Stimulated activated memory B cell treated with anti-CD40 and anti-IgM and Interleukin-4, amounts not matched to agents 10 μg/mL and 1 μg/mL and 100 μg/mL, for 72 hours (primary cell): ENCODE measurements at regions not wholly inside any gene's neighbourhood (a gene's known extent, or its start where the extent isn't known, plus 50 kb on each side); places are given as distances from the start of the nearest gene placed in this dataset.
"Not testable (repeated sequence)": the region's sequence is repeated elsewhere in the genome, so short reads cannot be mapped to it uniquely, and the experiment has no call there.

Experiments used
- ATAC-seq: fragments of 150-1000 bp; cut with Tn5 transposase; 2 replicates; pipeline ENCODE4 v1.10.0; 2021
- H3K27ac Mint-ChIP-seq: one replicate; pipeline ENCODE4 v1.8.0; 2022; ENCODE audit warnings: mild to moderate bottlenecking, mixed read lengths
- H3K27me3 Mint-ChIP-seq: one replicate; pipeline ENCODE4 v1.8.0; 2022; ENCODE audit warnings: mixed read lengths
- H3K36me3 Mint-ChIP-seq: one replicate; pipeline ENCODE4 v1.8.0; 2022; ENCODE audit warnings: mixed read lengths
- H3K4me1 Mint-ChIP-seq: one replicate; pipeline ENCODE4 v1.8.0; 2022; ENCODE audit warnings: mixed read lengths
- H3K4me3 Mint-ChIP-seq: one replicate; pipeline ENCODE4 v1.8.0; 2022; ENCODE audit warnings: mild to moderate bottlenecking, moderate library complexity, mixed read lengths
- H3K9me3 Mint-ChIP-seq: one replicate; pipeline ENCODE4 v1.8.0; 2022; ENCODE audit warnings: mixed read lengths

DNA sequence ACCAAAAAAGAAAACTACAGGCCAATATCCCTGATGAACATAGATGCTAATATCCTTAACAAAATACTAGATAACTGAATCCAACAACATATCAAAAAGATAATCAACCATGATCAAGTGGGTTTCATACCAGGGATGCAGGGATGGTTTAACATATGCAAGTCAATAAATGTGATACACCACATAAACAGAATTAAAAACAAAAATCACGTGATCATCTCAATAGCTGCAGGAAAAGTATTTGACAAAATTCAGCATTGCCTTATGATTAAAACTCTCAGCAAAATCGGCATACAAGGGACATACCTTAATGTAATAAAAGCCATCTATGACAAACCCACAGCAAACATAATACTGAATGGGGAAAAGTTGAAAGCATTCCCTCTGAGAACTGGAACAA is 199.9 kb downstream of the TXNL1 start:
- H3K36me3 Mint-ChIP-seq, ATAC-seq, H3K4me3 Mint-ChIP-seq, H3K4me1 Mint-ChIP-seq, H3K27ac Mint-ChIP-seq, H3K27me3 Mint-ChIP-seq: not testable (repeated sequence)
- H3K9me3 Mint-ChIP-seq = peaks cover 15% of the 10 kb centered on the region

DNA sequence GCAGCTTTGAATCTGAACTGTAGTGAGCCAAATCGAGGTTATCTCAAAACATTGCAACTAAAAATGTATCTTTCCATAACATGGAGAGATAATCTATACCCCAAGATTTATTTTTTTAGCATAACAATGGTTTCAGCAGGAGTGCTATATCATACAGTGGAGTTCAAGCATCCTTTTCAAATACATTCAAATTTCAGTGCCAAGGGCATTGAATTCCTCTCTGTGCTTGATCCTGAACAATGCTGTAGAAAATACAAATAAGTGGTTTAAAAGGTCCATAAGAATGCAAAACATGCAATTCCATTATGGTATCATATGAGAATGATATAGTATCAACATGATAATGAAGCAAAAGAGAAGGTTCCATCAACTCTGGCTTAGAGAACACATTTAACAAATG is 201.7 kb downstream of the TXNL1 start:
- Mint-ChIP-seq H3K27ac (no peak overlapping the region), H3K36me3 (no peaks in the 10 kb centered on the region), H3K9me3 (peaks cover 14% of the 10 kb centered on the region), H3K4me3 (no peak overlapping the region), H3K4me1 (no peaks in the 10 kb centered on the region), H3K27me3 (peaks cover 10% of the 10 kb centered on the region)
- no peak for ATAC-seq

DNA sequence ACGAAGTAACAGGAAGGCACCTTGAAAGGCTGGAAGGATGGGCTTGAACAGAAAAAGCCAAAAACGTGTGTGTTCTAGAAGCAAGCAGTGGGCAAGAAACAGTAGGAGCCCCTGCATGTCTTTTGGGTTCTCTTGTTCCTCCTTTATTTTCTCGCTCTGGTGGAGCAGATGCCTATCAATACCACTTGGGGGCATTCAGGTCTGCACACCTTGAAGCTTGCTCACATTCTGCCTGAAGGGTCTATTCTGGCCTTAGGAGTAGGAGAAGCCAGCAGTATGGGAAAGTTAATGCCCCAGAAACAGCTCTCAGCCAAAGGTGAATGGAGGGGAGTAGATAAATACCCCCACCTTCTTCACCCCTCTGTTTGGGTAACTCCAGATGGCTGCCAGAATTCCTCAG is 204.5 kb downstream of the TXNL1 start:
- Mint-ChIP-seq H3K9me3 (peaks cover 3% of the 10 kb centered on the region), H3K36me3 (no peaks in the 10 kb centered on the region), H3K4me3 (no peak overlapping the region), H3K27me3 (peaks cover 10% of the 10 kb centered on the region), H3K27ac (no peak overlapping the region), H3K4me1 (peaks cover 9% of the 10 kb centered on the region)
- peak; percentile 34 for ATAC-seq

DNA sequence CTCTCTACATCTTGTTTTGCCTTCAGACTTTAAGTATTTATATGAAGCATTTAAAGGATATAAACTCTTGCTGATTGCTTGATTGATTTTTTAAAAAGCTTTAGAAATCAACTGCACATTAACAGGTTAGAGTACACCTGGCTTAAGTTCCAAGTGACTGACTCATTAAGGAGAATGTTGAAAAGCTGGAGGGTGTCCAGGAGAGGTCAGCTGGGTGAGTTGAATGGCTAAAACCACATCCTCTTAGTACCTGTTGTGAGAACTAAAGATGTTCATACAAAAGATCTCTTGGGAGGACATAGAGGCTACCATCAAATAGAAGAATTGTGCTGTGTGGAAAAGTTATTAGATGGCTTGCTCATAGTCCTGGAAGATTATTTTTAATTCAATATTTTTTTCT is 206.8 kb downstream of the TXNL1 start:
- Mint-ChIP-seq H3K27ac (no peak overlapping the region), H3K27me3 (peaks cover 6% of the 10 kb centered on the region), H3K4me3 (no peak overlapping the region), H3K4me1 (peaks cover 9% of the 10 kb centered on the region), H3K9me3 (peaks cover 13% of the 10 kb centered on the region), H3K36me3 (peaks cover 11% of the 10 kb centered on the region)
- ATAC-seq = no peak

DNA sequence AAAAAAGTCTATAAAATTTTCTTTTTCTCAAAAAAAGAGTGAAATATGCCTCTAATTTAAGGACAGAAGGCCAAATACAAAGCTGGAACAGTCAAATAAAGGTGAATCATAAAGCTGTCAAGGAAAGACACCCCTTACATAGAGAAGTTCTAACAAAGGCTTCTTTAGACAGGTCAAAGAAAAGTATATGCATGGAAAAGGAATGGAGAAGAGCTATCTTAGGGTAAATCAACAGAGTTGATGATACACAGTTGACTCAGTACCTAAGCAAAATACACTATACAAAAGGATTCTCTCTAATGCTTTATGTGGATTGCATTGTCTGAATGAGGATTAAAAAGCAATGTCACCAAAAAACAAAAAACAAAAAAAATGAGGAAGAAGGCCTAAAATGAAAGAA is 214.8 kb downstream of the TXNL1 start:
- Mint-ChIP-seq H3K4me3 (no peak overlapping the region), H3K9me3 (peaks cover 13% of the 10 kb centered on the region), H3K36me3 (peaks cover 11% of the 10 kb centered on the region), H3K27ac (no peak overlapping the region), H3K4me1 (no peaks in the 10 kb centered on the region), H3K27me3 (no peaks in the 10 kb centered on the region)
- ATAC-seq = no peak

DNA sequence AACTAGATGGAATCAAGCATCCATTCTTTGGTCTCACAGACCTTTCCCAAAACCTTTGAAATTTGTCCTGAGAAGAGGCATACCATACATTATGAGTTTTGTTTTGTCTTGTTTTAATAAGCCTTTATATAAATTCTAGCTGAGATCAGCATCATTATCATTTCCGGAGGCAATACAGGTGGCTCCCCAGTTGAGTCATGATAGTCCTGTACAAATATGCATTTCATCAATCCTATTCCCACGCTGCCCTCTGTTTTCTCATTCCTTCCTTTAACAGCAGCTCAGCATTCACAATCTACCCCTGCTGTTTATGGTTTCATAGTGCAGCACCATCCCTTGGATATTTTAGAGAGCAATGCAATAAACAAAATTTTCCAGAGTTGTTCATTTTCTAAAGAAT is 216.7 kb downstream of the TXNL1 start:
- H3K4me1 Mint-ChIP-seq = no peaks in the 10 kb centered on the region
- no peak overlapping the region for H3K27ac Mint-ChIP-seq
- no peak overlapping the region for H3K4me3 Mint-ChIP-seq
- peaks cover 9% of the 10 kb centered on the region for H3K9me3 Mint-ChIP-seq
- ATAC-seq = no peak
- no peaks in the 10 kb centered on the region for H3K27me3 Mint-ChIP-seq
- H3K36me3 Mint-ChIP-seq = no peaks in the 10 kb centered on the region

DNA sequence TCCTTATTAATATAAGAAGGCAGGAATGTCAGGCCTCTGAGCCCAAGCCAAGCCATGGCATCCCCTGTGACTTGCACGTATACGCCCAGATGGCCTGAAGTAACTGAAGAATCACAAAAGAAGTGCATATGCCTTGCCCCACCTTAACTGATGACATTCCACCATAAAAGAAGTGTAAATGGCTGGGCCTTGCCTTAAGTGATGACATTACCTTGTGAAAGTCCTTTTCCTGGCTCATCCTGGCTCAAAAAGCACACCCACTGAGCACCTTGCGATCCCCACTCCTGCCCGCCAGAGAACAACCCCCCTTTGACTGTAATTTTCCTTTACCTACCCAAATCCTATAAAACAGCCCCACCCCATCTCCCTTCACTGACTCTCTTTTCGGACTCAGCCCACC is 217.5 kb downstream of the TXNL1 start:
- H3K4me1 Mint-ChIP-seq, ATAC-seq, H3K4me3 Mint-ChIP-seq, H3K36me3 Mint-ChIP-seq, H3K27me3 Mint-ChIP-seq, H3K9me3 Mint-ChIP-seq, H3K27ac Mint-ChIP-seq: not testable (repeated sequence)

DNA sequence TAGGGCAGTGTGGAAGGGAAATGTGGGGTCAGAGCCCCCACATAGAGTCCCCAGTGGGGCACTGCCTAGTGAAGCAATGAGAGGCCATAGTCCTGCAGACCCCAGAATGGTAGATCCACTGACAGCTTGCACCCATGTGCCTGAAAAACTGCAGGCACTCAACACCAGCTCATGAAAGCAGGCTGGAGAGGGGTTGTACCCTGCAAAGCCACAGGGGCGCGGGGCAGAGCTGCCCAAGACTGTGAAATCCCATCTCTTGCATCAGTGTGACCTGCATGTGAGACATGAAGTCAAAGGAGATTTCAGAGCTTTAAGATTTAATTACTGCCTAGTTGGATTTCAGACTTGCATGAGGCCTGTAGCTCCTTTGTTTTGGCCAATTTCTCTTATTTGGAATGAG is 224.0 kb downstream of the TXNL1 start:
- Mint-ChIP-seq H3K4me1 (no peaks in the 10 kb centered on the region), H3K4me3 (no peak overlapping the region), H3K27ac (no peak overlapping the region), H3K36me3 (peaks cover 10% of the 10 kb centered on the region), H3K27me3 (no peaks in the 10 kb centered on the region), H3K9me3 (peaks cover 20% of the 10 kb centered on the region)
- ATAC-seq = no peak

DNA sequence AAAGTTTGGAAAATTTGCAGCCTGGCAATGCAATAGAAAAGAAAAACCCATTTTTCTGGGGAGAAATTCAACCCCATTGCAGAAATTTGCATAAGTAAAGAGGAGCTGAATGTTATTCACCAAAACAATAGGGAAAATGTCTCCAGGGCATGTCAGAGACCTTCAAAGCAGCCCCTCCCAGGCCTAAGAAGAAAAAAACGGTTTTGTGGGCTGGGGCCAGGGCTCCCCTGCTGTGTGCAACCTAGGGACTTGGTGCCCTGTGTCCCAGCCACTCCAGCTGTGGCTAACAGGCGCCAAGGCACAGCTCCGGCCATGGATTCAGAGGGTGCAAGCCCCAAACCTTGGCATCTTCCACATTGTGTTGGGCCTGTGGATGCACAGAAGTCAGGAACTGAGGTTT is 224.5 kb downstream of the TXNL1 start:
- no peak overlapping the region for H3K27ac Mint-ChIP-seq
- ATAC-seq = no peak
- no peaks in the 10 kb centered on the region for H3K4me1 Mint-ChIP-seq
- peaks cover 20% of the 10 kb centered on the region for H3K9me3 Mint-ChIP-seq
- no peak overlapping the region for H3K4me3 Mint-ChIP-seq
- H3K27me3 Mint-ChIP-seq = no peaks in the 10 kb centered on the region
- peaks cover 10% of the 10 kb centered on the region for H3K36me3 Mint-ChIP-seq

DNA sequence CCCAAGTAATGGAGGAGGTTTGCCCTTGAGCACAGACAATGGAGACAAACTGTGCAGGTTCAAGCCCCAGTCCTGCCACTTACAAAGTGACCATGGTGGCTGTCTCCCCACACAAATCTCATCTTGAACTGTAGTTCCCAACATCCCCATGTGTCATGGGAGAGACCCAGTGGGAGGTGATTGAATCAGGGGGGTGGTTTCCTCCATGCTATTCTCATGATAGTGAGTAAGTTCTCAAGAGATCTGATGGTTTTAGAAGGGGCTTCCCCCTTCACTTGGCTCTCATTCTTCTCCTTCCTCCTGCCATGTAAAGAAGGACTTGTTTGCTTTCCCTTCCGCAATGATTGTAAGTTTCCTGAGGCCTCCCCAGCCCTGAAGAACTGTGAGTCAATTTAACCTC is 225.4 kb downstream of the TXNL1 start:
- Mint-ChIP-seq H3K9me3 (peaks cover 20% of the 10 kb centered on the region), H3K27me3 (no peaks in the 10 kb centered on the region), H3K36me3 (peaks cover 10% of the 10 kb centered on the region), H3K27ac (no peak overlapping the region), H3K4me1 (no peaks in the 10 kb centered on the region), H3K4me3 (no peak overlapping the region)
- ATAC-seq = no peak

DNA sequence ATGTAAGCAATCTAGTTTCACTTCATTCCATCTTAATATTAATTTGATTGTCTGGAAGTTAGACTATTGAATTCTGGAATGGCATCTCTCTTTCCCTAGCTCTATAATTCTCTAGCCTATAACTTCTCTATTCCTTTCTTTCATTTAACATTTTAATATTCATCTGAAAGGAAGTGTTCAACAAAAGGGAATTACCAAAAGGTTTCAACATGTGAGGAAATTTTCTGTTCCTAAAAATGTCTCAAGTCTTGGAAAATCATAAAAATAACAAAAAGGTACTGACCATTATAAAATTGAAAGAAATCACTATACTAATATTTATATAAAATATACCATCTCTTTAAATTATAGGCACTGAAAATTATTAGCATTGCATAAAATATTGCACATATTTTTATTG is 228.7 kb downstream of the TXNL1 start:
- H3K27me3 Mint-ChIP-seq = no peaks in the 10 kb centered on the region
- ATAC-seq = no peak
- peaks cover 6% of the 10 kb centered on the region for H3K36me3 Mint-ChIP-seq
- no peak overlapping the region for H3K4me3 Mint-ChIP-seq
- no peaks in the 10 kb centered on the region for H3K4me1 Mint-ChIP-seq
- H3K27ac Mint-ChIP-seq = no peak overlapping the region
- H3K9me3 Mint-ChIP-seq = peaks cover 6% of the 10 kb centered on the region

DNA sequence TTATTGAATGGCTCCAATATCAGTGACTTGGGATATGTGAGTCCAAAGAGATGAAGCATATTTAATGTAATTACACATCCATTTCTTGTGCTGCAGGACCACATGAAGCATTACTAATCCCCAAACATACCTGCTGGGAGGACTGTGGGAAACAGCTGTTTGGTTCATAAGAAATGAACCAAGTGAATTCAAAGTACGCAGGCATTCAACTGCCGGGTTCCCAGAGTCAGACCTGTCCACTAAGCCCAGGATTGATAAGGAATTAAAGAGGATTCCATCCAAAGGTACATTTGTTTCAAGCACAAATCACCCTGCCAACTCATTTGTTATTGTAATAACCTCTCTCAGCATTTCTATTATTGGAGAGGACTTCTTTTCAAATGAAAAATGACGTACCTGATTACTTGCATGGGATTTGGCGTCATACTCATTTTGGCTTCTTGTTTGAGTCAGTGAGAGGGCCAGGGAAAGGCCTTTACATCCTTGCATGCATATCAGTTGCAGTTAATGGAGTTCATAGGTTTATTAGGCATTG is 230.7 kb downstream of the TXNL1 start:
- Mint-ChIP-seq H3K4me3 (no peak overlapping the region), H3K36me3 (no peaks in the 10 kb centered on the region), H3K27me3 (no peaks in the 10 kb centered on the region), H3K27ac (no peak overlapping the region), H3K9me3 (no peaks in the 10 kb centered on the region), H3K4me1 (no peaks in the 10 kb centered on the region)
- ATAC-seq = no peak

DNA sequence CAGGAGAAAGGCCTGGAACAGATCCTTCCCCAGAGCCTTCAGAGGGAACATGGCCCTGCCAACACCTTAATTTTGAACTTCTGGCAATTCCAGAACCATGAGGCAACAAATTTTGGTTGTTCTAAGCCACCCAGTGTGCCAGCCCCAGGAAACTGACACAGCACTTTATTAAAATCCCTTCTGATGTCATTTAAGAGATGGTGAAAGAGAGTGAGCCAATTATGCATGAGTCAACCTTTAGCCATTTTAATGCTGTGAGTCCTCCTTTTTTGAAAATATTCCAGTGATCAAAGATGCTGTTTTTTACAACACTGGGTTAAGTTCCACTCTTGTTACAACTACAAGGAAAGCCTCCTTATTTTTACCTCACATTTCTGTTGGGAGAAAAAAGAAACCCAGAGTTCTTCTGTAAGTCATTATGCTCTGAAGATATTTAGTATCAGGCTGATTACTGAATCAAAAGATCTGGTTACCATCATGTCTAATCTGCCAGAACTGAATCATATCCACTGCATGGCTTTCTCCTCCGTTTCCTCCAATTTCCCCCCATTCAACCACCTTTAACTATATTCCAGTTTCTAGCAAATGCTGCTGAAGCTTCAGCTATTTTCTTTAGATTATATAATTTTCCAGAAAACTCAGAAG is 235.4 kb downstream of the TXNL1 start:
- H3K4me1 Mint-ChIP-seq = no peaks in the 10 kb centered on the region
- no peaks in the 10 kb centered on the region for H3K9me3 Mint-ChIP-seq
- no peak for ATAC-seq
- H3K36me3 Mint-ChIP-seq = no peaks in the 10 kb centered on the region
- H3K4me3 Mint-ChIP-seq = no peak overlapping the region
- no peaks in the 10 kb centered on the region for H3K27me3 Mint-ChIP-seq
- H3K27ac Mint-ChIP-seq = no peak overlapping the region

DNA sequence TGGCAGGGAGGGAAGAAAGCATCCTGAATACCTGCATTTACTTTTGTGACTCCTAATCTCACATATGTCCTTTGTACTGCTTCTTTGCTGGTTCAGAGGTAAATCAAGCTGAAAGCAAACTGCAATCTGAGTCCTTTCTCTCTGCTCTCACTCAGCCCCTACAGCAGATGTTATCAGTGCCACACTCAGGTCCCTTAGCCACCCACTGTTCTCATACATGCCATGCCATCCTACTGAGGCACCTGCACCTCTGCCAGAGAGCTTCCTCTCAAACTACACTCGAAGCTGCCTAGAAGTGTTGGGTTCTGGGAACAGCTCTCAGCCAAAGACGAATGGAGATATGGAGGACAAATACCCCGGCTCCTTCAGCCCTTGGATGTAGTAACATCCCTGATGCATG is 244.5 kb downstream of the TXNL1 start:
- H3K9me3 Mint-ChIP-seq = no peaks in the 10 kb centered on the region
- H3K27ac Mint-ChIP-seq = no peak overlapping the region
- no peaks in the 10 kb centered on the region for H3K36me3 Mint-ChIP-seq
- H3K4me1 Mint-ChIP-seq = no peaks in the 10 kb centered on the region
- H3K4me3 Mint-ChIP-seq = no peak overlapping the region
- peak; percentile 50 for ATAC-seq
- H3K27me3 Mint-ChIP-seq = no peaks in the 10 kb centered on the region

DNA sequence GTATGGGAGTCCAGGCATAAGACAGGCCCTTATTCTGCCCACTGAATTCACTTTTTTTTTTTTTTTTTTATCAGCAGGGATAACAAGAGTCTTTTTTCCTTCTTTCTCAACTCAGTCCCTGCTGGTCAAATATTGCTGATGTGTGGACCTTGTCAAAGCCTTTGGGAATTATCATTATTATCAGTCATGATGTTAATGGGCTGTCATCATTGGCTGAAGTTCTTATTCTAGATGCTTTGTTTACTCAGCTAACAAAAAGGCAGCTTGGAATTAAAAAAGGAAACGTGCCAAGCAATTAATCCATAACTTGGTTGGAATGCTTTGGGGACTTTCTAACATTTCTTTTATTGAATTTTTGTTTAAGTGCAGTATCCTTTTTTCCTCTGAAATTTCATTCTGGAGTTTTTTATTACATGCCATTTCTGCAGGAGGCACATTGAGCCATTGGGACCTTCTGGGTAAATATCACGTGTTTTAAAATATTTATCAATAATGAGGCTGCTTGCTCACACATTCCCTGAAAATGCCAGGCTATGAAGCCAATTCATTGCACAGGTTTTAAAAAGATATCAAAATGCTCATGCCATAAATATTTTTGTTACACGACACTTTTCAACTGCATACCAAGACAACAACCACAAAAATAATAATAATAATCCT is 246.3 kb downstream of the TXNL1 start:
- ATAC-seq = no peak
- H3K27ac Mint-ChIP-seq = no peak overlapping the region

DNA sequence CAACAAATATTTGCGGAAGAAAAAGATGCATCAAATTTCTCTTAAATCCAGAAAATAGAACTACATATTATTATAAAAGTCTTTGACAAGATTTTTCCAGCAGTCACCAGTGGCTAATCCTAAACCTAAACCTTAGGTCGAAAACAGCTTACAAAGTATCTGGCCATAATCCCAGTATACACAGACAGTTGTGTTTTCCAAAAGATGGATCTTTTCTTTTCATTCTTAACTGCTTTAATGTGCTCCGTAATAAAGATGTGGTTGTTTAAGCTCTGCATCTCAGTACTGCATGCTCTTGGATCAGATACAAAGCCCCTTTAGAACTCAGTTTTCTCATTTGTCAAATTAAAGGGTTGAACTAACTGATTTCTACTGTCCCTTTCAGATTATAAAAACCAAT is 247.8 kb downstream of the TXNL1 start:
- no peak overlapping the region for H3K4me3 Mint-ChIP-seq
- H3K36me3 Mint-ChIP-seq = no peaks in the 10 kb centered on the region
- no peak overlapping the region for H3K27ac Mint-ChIP-seq
- no peaks in the 10 kb centered on the region for H3K4me1 Mint-ChIP-seq
- H3K9me3 Mint-ChIP-seq = no peaks in the 10 kb centered on the region
- no peak for ATAC-seq
- no peaks in the 10 kb centered on the region for H3K27me3 Mint-ChIP-seq

More for the DNA sequence above, 246.3 kb downstream of the TXNL1 start:
- Mint-ChIP-seq H3K9me3 (no peaks in the 10 kb centered on the region), H3K4me3 (no peak overlapping the region), H3K27me3 (no peaks in the 10 kb centered on the region), H3K36me3 (no peaks in the 10 kb centered on the region), H3K4me1 (no peaks in the 10 kb centered on the region)
